ENCODE measurements at regions not wholly inside any gene's neighbourhood (a gene's known extent, or its start where the extent isn't known, plus 50 kb on each side); places are given as distances from the start of the nearest gene placed in this dataset.

- intact Hi-C loops (cut with micrococcal nuclease), result no loop called here
- no peak overlapping the region for H2AFZ ChIP-seq (ENCODE audit: low read length)
- H3K27ac ChIP-seq (ENCODE audit: low read length), result no peak overlapping the region
- BruUV-seq (replicated peaks), result no TSS peak
- no peak overlapping the region for H3K9ac ChIP-seq (ENCODE audit: low read length)
- no peaks in the 10 kb centered on the region for H3F3A ChIP-seq (ENCODE audit: low read length, unreplicated experiment)
- TF ChIP-seq EZH2phosphoT487 (IDR thresholded peaks at IDR 0.05; ENCODE audit: borderline replicate concordance, low read length) (no peak), CTCF (conservative IDR thresholded peaks at IDR 0.05; ENCODE audit: low read depth, low read length) (no peak), EZH2 (IDR thresholded peaks at IDR 0.05; ENCODE audit: low read length, unreplicated experiment) (no peak)
- no peaks in the 10 kb centered on the region for H3K27me3 ChIP-seq (ENCODE audit: low read length)
- CTCF ChIA-PET, result no interaction called here
- no peak overlapping the region for H3K4me2 ChIP-seq (ENCODE audit: low read length)
- POLR2A ChIA-PET (ENCODE audit: unreplicated experiment), result no interaction called here
- ATAC-seq (no peak), DNase-seq (no peak)
- H3K4me1 ChIP-seq (ENCODE audit: insufficient read depth, low read length), result no peaks in the 10 kb centered on the region
- no peak overlapping the region for H3K4me3 ChIP-seq (ENCODE audit: low read length)
- H4K20me1 ChIP-seq (ENCODE audit: low read length), result no peaks in the 10 kb centered on the region
- H3K79me2 ChIP-seq (ENCODE audit: low read length), result no peaks in the 10 kb centered on the region
- no peaks in the 10 kb centered on the region for H3K9me3 ChIP-seq (ENCODE audit: low read length)
- H3K36me3 ChIP-seq (ENCODE audit: low read depth, low read length), result no peaks in the 10 kb centered on the region
- no peaks in the 10 kb centered on the region for H3K9me2 ChIP-seq (replicated peaks; ENCODE audit: low read length)
Observed at GRCh38 chr6:86526238-86526637, 411.1 kb upstream of the HTR1E start.

GRCh38 chr6:86516087-86516486 lies 421.2 kb upstream of the HTR1E start:
- H3K9ac ChIP-seq (ENCODE audit: low read length), result no peak overlapping the region
- no peaks in the 10 kb centered on the region for H3K79me2 ChIP-seq (ENCODE audit: low read length)
- H3K36me3 ChIP-seq (ENCODE audit: low read depth, low read length), result no peaks in the 10 kb centered on the region
- no peak for DNase-seq
- no peak overlapping the region for H2AFZ ChIP-seq (ENCODE audit: low read length)
- no peak overlapping the region for H3K4me2 ChIP-seq (ENCODE audit: low read length)
- H3K9me3 ChIP-seq (ENCODE audit: low read length), result no peaks in the 10 kb centered on the region
- ChIA-PET CTCF (no interaction called here), POLR2A (ENCODE audit: unreplicated experiment) (no interaction called here)
- H3K27me3 ChIP-seq (ENCODE audit: low read length), result no peaks in the 10 kb centered on the region
- H3K4me3 ChIP-seq (ENCODE audit: low read length), result no peak overlapping the region
- no peak overlapping the region for H3K27ac ChIP-seq (ENCODE audit: low read length)
- intact Hi-C loops (cut with micrococcal nuclease), result no loop called here
- no peaks in the 10 kb centered on the region for H3K4me1 ChIP-seq (ENCODE audit: insufficient read depth, low read length)
- H4K20me1 ChIP-seq (ENCODE audit: low read length), result no peaks in the 10 kb centered on the region
- BruUV-seq (replicated peaks), result no TSS peak
- no peaks in the 10 kb centered on the region for H3F3A ChIP-seq (ENCODE audit: low read length, unreplicated experiment)
- H3K9me2 ChIP-seq (replicated peaks; ENCODE audit: low read length), result no peaks in the 10 kb centered on the region
- TF ChIP-seq CTCF (conservative IDR thresholded peaks at IDR 0.05; ENCODE audit: low read depth, low read length) (no peak), EZH2phosphoT487 (IDR thresholded peaks at IDR 0.05; ENCODE audit: borderline replicate concordance, low read length) (no peak), EZH2 (IDR thresholded peaks at IDR 0.05; ENCODE audit: low read length, unreplicated experiment) (no peak)
- no peak for ATAC-seq

- H3K9me3 ChIP-seq (ENCODE audit: low read length), result no peaks in the 10 kb centered on the region
- CTCF ChIA-PET, result no interaction called here
- no peak for ATAC-seq
- no peak for TF ChIP-seq EZH2 (IDR thresholded peaks at IDR 0.05; ENCODE audit: low read length, unreplicated experiment)
- TF ChIP-seq CTCF (conservative IDR thresholded peaks at IDR 0.05; ENCODE audit: low read depth, low read length), result no peak
- no peak for TF ChIP-seq EZH2phosphoT487 (IDR thresholded peaks at IDR 0.05; ENCODE audit: borderline replicate concordance, low read length)
- H3K9ac ChIP-seq (ENCODE audit: low read length), result no peak overlapping the region
- no peaks in the 10 kb centered on the region for H3K79me2 ChIP-seq (ENCODE audit: low read length)
- H3K4me2 ChIP-seq (ENCODE audit: low read length), result no peak overlapping the region
- no peak overlapping the region for H3K4me3 ChIP-seq (ENCODE audit: low read length)
- H3K27me3 ChIP-seq (ENCODE audit: low read length), result no peaks in the 10 kb centered on the region
- H4K20me1 ChIP-seq (ENCODE audit: low read length), result no peaks in the 10 kb centered on the region
- H3K36me3 ChIP-seq (ENCODE audit: low read depth, low read length), result no peaks in the 10 kb centered on the region
- no peaks in the 10 kb centered on the region for H3K9me2 ChIP-seq (replicated peaks; ENCODE audit: low read length)
- intact Hi-C loops (cut with micrococcal nuclease), result no loop called here
- no peaks in the 10 kb centered on the region for H3K4me1 ChIP-seq (ENCODE audit: insufficient read depth, low read length)
- H2AFZ ChIP-seq (ENCODE audit: low read length), result no peak overlapping the region
- no peak overlapping the region for H3K27ac ChIP-seq (ENCODE audit: low read length)
- no peaks in the 10 kb centered on the region for H3F3A ChIP-seq (ENCODE audit: low read length, unreplicated experiment)
- DNase-seq, result no peak
- POLR2A ChIA-PET (ENCODE audit: unreplicated experiment), result no interaction called here
- BruUV-seq (replicated peaks), result no TSS peak
Observed at GRCh38 chr6:86511962-86512361, 425.4 kb upstream of the HTR1E start.

Data from PC-3 (cell line).